Pulmonary artery endothelial cell (primary cell): ENCODE measurements at regions not wholly inside any gene's neighbourhood (a gene's known extent, or its start where the extent isn't known, plus 50 kb on each side); places are given as distances from the start of the nearest gene placed in this dataset.
A peak's percentile ranks its signal among the peaks of the same experiment; 100 is the strongest.

Experiments
- DNase-seq: peaks from one replicate; pipeline ENCODE4 v3.0.0-alpha.2; 2011; ENCODE audit warnings: low read depth, low spot score

DNA sequence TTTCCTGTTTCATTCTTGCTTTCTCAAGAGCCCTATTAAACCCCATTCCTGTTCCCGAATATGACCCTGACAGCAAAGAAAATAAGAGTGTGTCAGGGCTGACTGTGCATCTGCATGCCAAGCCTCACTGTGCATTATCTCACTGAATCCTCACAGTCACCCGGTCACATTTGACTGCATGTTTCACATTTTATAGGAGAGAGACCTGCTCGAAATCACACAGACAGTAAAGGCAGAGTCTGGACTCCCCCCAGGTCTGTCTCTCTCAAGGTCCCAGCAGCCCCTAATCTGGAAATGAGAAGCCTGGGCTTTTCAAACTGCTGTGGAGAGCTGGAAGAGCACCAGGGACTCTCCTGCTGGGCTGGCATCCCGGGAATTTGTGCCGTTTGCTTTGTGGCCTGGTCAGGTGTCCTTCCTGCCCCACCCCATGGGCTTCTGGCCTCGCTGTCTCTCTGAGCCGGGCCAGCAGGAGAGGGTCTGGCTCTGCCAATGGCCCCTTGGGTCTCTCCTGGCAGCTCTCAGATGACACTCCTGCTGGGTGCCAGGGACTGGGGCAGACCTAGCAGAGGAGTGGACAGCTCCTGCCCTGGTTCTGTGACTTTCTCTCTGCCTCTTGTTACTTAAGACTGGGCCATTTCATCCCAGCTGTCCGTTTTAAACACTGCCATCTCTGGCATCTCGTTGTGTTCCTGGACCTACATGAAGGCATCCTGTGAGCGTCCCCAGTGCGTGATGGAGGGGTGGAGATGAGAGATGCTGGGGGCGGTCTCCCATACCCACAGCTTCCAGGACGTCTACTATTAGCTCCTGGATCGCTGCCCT, 173.6 kb downstream of the ARHGAP12 start:
- no peak for DNase-seq

GRCh38 chr10:31753681-31754080, 174.9 kb downstream of the ARHGAP12 start:
- DNase-seq, result no peak

DNA sequence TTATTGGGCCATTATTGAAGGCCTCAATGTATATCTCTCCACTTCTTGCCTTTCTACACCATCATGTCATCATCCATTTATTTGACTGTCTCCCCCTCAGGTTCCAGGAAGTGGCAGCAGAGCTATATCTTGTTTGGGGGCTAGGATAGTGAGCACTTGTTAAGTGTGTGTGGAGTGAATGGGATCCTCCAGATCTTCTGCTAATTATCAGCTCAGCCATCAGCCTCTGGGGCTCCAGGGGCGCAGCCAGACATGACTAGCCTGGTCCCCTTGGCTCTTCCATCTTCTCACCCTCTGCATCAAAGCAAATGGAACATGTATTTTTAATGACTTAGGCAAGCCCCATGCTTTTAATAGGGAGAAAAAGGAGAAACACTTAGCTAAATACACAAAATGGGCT, 176.5 kb downstream of the ARHGAP12 start:
- DNase-seq, result no peak

DNA sequence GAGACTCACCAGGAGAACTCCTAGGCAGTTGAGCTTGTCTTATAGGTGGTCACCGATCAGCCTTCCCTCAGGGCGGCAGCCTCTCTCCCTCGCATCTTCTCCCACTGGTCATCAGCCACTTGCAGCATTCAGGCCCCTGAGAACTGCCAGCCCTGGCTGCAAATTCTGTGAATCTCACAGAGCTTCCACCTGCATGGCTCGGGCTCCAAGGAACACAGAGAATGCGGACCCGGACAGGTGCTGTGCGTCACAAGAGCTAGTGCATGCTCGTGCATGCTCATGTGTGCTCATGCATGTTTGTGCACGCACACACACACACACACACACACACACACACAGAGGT, 176.9 kb downstream of the ARHGAP12 start:
- DNase-seq, result no peak

DNA sequence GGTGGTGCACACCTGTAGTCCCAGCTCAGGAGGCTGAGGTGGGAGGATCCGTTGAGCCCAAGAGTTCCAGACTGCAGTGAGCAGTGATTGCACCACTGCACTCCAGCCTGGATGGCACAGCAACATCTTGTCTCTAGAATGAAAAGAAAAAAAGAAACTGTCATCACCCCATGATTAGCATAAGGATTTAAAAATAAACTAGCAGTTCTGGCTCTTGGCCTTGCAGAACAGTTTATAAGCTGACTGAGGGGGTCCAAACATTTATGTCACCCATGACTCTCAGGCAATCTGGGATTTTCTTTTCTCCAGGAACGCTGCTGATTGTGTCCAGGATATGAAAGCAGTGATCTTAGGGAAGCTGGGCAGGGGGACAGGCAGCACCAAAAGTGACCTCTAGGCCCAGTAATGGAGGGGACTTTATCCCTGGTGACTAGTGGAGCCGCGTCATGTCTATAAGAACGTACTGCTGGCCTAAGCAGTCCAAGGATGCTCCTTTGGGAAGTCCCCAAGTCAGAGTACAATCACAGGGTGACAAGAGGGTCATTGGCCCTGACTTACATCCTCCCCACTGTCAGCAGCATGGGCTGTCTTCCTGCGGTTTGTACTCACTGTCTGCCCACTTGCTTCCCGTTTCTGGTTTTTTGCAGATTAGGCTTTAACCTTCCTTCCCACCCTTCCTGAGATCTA, 177.4 kb downstream of the ARHGAP12 start:
- no peak for DNase-seq

DNA sequence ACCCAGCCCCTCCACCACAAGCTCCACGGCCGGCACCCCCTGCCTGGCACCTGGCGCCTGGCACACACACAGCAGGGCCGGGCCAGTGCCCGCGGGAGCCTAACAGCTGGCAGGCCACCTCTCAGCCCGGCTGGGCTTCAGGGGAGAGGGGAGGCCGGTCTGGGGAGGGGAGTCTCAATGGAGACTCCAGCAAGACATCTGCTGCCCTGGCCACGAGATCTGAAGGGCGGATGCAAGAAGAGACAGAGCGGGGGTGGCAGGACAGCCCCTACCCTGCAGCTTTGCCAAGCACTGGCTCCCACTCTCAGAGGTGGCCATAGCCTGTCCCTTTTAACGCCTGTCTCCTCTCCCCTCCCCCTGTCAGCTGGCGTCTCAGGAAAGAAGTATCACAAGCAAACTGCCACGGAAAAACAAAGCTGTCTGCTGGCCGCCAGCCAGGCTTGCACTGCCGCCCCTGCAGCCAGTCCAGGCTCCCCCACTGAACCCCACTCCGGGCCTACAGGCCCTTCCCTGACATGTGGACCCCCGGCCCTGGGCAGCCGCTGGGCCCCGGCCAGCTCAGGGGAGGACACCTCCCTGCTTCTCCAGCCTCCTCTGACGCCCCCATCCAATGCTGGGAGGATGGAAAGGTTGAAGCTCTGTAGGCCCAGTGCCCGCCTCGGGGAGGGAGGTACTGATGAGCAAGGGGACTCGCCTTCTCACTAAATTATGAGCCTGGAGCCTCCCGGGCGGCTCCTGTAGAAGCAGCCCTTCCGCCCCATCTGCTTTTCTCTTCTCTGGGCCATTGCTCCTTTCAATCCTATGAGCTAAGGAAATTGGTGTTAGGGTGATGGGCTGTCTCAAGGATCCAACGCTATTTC, 178.4 kb downstream of the ARHGAP12 start:
- DNase-seq, result peak; percentile 22

DNA sequence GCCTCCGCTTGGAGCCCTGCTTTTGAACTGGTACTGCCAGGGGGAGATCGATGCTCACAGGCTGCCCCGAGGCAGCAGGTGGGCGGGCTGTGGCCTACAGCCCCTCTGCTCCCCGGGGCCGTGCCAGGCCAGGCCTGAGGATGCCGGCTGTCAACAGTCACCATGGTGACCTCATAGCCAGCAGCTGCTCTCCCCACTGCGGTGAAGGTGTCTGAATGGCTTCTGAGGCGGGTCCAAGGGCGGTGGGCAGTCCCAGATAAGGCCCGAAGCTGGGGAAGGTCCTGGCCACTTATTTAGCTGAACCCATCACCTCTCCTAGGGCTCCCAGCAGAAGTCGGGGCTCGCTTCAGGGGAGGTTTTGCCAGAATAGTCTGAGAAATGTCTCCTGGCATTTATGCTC, 179.3 kb downstream of the ARHGAP12 start:
- DNase-seq, result no peak

DNA sequence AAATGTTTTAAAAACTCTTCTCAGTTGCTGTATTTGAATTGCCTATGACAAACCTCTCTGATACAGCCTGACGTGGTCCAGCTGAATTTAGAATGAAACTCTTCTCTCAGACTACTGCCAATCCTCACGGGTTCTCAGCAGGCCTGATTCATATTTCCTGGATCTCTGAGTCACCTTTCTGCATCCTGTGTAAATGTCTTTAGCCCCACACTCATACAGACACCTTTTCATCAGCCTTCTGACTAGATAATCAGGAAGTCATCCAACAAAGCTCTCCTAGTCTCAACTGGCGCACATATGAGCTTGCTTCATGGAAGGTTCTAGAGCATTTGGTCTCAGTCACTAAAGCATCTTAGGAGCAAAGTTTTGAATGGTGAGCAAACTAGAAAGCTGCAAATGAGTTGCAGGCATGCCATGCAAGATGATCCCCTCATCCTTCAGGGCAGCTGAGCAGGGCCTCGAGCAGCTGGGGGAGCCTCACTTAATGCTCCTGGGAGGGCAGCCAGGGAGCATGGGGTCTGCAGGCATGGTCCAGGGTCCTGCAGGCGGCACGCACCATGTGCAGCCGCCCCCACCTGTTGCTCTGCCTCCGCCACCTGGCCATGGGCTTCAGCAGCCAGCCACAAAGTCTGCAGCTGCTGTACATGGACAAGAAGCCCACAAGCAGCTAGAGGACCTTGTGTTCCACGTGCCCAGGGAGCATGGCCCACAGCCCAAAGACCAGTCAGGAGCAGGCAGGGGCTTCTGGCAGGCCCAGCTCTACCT, 182.8 kb downstream of the ARHGAP12 start:
- DNase-seq, result peak; percentile 54

DNA sequence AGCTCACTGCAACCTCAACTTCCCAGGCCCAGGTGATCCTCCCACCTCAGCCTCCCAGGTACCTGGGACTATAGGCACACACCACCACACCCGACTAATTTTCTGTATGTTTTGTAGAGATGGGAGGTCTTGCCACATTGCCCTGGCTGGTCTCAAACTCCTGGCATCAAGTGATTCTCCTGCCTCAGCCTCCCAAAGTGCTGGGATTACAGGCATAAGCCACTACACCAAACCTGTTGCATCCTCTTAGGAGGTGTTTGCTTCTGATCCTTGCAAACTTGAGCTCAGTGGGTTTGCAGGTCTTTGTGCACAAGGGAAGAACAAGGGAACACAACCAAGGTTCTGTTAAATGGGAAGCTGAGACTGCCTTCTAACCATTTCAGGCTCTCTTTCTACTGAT, 184.6 kb downstream of the ARHGAP12 start:
- DNase-seq, result no peak

GRCh38 chr10:31742255-31742654, 186.4 kb downstream of the ARHGAP12 start:
- DNase-seq, result no peak

GRCh38 chr10:31741473-31741872, 187.2 kb downstream of the ARHGAP12 start:
- no peak for DNase-seq

DNA sequence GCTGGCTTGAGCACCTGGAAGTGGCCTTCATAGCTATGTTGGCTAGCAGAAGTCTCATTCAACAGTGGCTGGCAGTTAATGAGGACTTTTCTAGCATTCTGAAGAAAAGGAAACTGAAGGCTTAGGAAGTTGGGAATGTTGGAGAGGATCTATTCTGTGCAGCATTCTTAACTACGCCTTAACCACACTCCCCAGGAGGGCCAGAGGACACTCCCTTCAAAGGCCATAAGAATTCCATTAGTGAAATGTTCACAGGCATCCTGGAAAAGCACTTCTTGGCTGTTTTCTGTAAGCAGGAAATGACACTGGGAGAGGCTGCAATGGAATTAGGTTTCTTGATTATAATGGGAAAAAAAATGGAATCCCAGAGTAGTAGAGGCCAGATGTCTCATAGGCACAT, 188.9 kb downstream of the ARHGAP12 start:
- no peak for DNase-seq

DNA sequence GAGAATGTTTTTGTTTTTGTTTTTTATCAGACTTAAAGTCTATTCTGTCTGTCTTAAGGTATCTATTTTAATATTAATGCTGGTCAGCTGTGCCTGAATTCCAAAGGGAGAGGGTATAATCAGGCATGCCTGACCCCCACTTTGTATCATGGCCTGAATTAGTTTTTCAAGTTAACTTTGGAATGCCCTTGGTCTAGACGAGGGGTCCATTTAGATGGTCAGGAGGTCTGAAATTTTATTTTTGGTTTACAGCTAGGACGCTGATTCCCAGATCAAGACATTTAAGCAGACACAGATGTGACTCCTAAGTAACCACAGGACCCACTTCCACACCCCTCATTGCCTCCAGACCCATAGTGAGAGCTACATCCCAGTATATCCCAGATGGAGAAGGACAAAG, 189.5 kb downstream of the ARHGAP12 start:
- DNase-seq, result no peak

DNA sequence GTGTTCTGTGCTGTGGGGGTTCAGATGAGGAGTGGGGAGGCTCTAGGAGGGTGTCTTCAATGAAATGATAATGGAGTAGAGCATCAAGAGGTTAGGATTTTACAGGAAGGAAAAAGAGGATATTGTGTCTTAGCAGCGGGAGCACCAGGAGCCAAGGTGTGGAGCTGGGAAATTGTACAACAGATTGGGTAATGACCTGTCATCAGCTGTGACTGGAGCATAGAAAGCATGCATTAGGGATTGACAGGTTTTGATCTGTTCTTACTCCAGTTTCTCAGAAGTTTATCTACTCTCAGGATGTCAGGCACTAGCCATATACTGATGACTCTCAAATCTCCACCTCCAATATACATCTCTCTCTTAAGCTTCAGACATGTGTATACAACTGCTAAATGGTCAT, 196.9 kb downstream of the ARHGAP12 start:
- no peak for DNase-seq

DNA sequence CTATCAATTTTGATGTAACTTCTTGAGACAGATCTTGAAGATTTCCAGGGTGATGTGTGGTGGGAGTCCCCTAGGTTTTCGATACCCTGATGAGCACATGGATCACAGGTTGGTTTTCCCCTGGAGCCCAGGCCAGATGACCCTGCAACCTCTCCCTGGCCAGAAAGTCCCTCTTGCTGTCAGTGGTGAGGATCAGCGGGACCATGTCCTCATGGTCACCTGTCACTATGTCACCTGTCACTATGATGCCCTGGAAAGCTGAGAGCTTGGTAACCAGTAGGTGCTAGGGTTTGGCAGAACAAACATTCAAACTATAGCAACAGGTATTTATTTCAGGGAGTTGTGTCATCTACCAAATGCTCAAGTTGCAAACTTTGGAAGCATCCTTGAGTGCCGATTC, 197.9 kb downstream of the ARHGAP12 start:
- DNase-seq, result no peak

DNA sequence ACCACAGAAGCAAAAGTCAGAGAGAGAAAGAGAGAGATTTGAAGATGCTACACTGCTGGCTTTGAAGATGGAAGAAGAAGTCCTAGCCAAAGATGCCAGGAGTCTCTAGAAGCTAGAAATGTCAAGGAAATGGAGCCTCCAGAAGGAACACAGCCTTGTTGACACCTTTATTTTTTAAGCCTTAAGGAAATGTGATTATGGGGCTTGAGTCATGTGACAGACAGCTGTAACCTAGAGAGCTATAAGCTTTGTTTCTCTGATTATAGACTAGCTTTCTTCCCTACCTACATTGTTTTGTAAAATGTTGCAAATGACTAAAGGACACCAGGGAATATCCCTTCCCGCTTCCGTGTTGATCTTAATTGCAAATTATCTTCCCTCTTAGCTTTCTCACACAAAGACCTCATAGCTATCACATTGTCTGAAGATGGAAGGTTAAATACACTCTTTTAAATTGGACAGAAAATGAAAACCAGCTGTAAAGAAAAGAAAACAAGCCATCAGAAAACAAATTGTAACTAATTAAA, 199.9 kb downstream of the ARHGAP12 start:
- no peak for DNase-seq

GRCh38 chr10:31725436-31725835, 203.2 kb downstream of the ARHGAP12 start:
- no peak for DNase-seq

- no peak for DNase-seq
Measured at GRCh38 chr10:31724296-31724695, 204.3 kb downstream of the ARHGAP12 start.

- DNase-seq, result no peak
Measured at GRCh38 chr10:31723106-31723750, 205.4 kb downstream of the ARHGAP12 start.

- DNase-seq, result no peak
Measured at GRCh38 chr10:31721096-31721495, 207.5 kb downstream of the ARHGAP12 start.

GRCh38 chr10:31720546-31720945, 208.1 kb downstream of the ARHGAP12 start:
- no peak for DNase-seq
